NCI-H345 (cell line): ENCODE measurements at regions not wholly inside any gene's neighbourhood (a gene's known extent, or its start where the extent isn't known, plus 50 kb on each side); places are given as distances from the start of the nearest gene placed in this dataset.
"Not testable (repeated sequence)": the region's sequence is repeated elsewhere in the genome, so short reads cannot be mapped to it uniquely, and the experiment has no call there.

ENCODE experiments used
- DNase-seq: peaks from one replicate; lab custom pipeline; 2025; lab: John Stamatoyannopoulos, UW

- no peak for DNase-seq
Measured at GRCh38 chr4:28822163-28822562, 1898.0 kb upstream of the PCDH7 start.

- DNase-seq: no peak
Measured at GRCh38 chr4:28827866-28828265, 1892.3 kb upstream of the PCDH7 start.

- no peak for DNase-seq
Measured at GRCh38 chr4:28831867-28832266, 1888.3 kb upstream of the PCDH7 start.

- no peak for DNase-seq
Measured at GRCh38 chr4:28832444-28832843, 1887.7 kb upstream of the PCDH7 start.

- DNase-seq: no peak
Measured at GRCh38 chr4:28834120-28834519, 1886.0 kb upstream of the PCDH7 start.

- DNase-seq: no peak
Measured at GRCh38 chr4:28835501-28835900, 1884.7 kb upstream of the PCDH7 start.

- no peak for DNase-seq
Measured at GRCh38 chr4:28842271-28842670, 1877.9 kb upstream of the PCDH7 start.

- DNase-seq: no peak
Measured at GRCh38 chr4:28845158-28845557, 1875.0 kb upstream of the PCDH7 start.

GRCh38 chr4:28857028-28857427 is 1863.1 kb upstream of the PCDH7 start:
- not testable (repeated sequence) for DNase-seq

- no peak for DNase-seq
Measured at GRCh38 chr4:28868841-28869240, 1851.3 kb upstream of the PCDH7 start.

- no peak for DNase-seq
Measured at GRCh38 chr4:28879178-28879577, 1841.0 kb upstream of the PCDH7 start.

- no peak for DNase-seq
Measured at GRCh38 chr4:28879900-28880299, 1840.3 kb upstream of the PCDH7 start.

- DNase-seq: no peak
Measured at GRCh38 chr4:28883211-28883610, 1837.0 kb upstream of the PCDH7 start.

GRCh38 chr4:28886934-28887333 is 1833.2 kb upstream of the PCDH7 start:
- no peak for DNase-seq

GRCh38 chr4:28890949-28891775 is 1829.0 kb upstream of the PCDH7 start:
- DNase-seq: no peak

- DNase-seq: no peak
Measured at GRCh38 chr4:28913466-28913865, 1806.7 kb upstream of the PCDH7 start.

- no peak for DNase-seq
Measured at GRCh38 chr4:28916585-28916984, 1803.6 kb upstream of the PCDH7 start.

- no peak for DNase-seq
Measured at GRCh38 chr4:28918871-28919270, 1801.3 kb upstream of the PCDH7 start.

- no peak for DNase-seq
Measured at GRCh38 chr4:28921886-28922285, 1798.3 kb upstream of the PCDH7 start.

- DNase-seq: no peak
Measured at GRCh38 chr4:28926156-28926555, 1794.0 kb upstream of the PCDH7 start.

- DNase-seq: no peak
Measured at GRCh38 chr4:28942631-28943030, 1777.5 kb upstream of the PCDH7 start.

- no peak for DNase-seq
Measured at GRCh38 chr4:28947374-28947773, 1772.8 kb upstream of the PCDH7 start.

- DNase-seq: no peak
Measured at GRCh38 chr4:28948501-28948900, 1771.7 kb upstream of the PCDH7 start.

GRCh38 chr4:28966982-28967381 is 1753.2 kb upstream of the PCDH7 start:
- DNase-seq: no peak
